NB4 (cell line): ENCODE measurements at regions not wholly inside any gene's neighbourhood (a gene's known extent, or its start where the extent isn't known, plus 50 kb on each side); places are given as distances from the start of the nearest gene placed in this dataset.
"Not testable (repeated sequence)": the region's sequence is repeated elsewhere in the genome, so short reads cannot be mapped to it uniquely, and the experiment has no call there.

Source experiments
- DNase-seq: peaks from one replicate; pipeline ENCODE4 v3.0.0; 2010; ENCODE audit warnings: low read depth
- H3K4me3 ChIP-seq: one replicate; pipeline ENCODE4 v1.5.1; 2011; ENCODE audit warnings: mild to moderate bottlenecking, low read depth, low read length, moderate library complexity
- MYC ChIP-seq: IDR thresholded peaks from 2 replicates; pipeline ENCODE4 v1.6.1; 2011; ENCODE audit warnings: low read depth, low read length
- POLR2A ChIP-seq: IDR thresholded peaks from 2 replicates; pipeline ENCODE4 v1.6.1; 2011; ENCODE audit warnings: mild to moderate bottlenecking; ENCODE audit not compliant: insufficient read length; ENCODE audit errors: extremely low read depth
- TF ChIP-seq, protein P1 (sequence below): IDR thresholded peaks from one replicate; pipeline ENCODE4 v1.5.1; 2012; ENCODE audit warnings: low read depth, low read length
- TF ChIP-seq, protein P2 (sequence below): IDR thresholded peaks from 2 replicates; pipeline ENCODE4 v1.6.1; 2011; ENCODE audit warnings: low read depth, low read length

DNA sequence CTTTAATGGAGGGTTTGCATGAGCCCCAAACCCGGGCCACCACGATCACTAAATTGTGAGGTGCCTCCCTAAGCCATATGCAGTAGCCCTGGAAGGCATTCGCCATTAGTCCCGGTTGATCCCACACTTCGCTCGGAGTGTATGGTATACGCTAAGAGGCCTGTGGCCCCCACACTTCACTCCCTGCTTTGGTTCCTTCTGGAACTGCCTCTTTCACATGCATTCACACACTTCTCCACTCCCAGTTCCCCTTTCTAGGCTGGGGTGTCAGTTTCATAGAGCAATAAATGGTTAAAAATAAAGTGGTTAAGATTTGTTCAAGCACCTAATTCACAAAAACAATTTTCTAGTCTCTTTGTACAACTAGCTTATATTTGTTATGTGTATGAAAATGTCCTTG, 212.1 kb upstream of the KCND2 start:
- no peak overlapping the region for H3K4me3 ChIP-seq
- peak; percentile 75 for DNase-seq
- TF ChIP-seq, protein P1, sequence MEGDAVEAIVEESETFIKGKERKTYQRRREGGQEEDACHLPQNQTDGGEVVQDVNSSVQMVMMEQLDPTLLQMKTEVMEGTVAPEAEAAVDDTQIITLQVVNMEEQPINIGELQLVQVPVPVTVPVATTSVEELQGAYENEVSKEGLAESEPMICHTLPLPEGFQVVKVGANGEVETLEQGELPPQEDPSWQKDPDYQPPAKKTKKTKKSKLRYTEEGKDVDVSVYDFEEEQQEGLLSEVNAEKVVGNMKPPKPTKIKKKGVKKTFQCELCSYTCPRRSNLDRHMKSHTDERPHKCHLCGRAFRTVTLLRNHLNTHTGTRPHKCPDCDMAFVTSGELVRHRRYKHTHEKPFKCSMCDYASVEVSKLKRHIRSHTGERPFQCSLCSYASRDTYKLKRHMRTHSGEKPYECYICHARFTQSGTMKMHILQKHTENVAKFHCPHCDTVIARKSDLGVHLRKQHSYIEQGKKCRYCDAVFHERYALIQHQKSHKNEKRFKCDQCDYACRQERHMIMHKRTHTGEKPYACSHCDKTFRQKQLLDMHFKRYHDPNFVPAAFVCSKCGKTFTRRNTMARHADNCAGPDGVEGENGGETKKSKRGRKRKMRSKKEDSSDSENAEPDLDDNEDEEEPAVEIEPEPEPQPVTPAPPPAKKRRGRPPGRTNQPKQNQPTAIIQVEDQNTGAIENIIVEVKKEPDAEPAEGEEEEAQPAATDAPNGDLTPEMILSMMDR: no peak
- TF ChIP-seq, protein P2, sequence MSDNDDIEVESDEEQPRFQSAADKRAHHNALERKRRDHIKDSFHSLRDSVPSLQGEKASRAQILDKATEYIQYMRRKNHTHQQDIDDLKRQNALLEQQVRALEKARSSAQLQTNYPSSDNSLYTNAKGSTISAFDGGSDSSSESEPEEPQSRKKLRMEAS: no peak
- no peak for TF ChIP-seq MYC
- TF ChIP-seq POLR2A: no peak

DNA sequence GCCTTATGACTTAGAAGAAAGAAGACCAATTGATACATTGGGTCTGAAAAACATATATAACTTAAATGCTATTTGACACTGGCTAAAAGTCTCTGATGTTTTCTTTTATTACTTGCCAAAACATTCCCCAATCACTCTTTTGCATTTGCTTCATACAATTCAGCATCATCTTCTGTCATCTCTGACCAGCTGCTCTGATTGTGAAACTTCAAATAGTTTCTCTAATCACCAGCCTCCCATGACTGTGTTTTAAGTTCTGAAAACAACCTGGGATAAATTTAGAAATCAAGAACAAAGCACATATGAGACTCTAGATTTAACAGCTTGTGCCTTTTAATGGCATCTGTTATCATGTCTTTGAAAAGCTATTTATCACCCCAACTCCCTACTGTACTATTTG, 208.4 kb upstream of the KCND2 start:
- TF ChIP-seq, protein P2: no peak
- TF ChIP-seq, protein P1: no peak
- TF ChIP-seq POLR2A (no peak), MYC (no peak)
- no peak for DNase-seq
- H3K4me3 ChIP-seq: no peak overlapping the region

DNA sequence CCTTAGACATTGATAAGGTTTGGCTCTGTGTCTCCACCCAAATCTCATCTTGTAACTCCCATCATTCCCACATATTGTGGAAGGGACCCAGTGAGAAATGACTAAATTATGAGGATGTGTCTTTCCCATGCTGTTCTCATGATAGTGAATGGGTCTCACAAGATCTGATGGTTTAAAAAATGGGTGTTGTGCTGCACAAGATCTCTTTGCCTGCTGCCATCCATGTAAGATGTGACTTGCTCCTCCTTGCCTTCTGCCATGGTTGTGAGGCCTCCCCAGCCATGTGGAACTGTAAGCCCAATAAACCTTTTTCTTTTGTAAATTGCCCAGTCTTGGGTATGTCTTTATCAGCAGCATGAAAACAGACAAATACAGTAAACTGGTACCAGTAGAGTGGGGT, 206.1 kb upstream of the KCND2 start:
- not testable (repeated sequence) for DNase-seq, H3K4me3 ChIP-seq

DNA sequence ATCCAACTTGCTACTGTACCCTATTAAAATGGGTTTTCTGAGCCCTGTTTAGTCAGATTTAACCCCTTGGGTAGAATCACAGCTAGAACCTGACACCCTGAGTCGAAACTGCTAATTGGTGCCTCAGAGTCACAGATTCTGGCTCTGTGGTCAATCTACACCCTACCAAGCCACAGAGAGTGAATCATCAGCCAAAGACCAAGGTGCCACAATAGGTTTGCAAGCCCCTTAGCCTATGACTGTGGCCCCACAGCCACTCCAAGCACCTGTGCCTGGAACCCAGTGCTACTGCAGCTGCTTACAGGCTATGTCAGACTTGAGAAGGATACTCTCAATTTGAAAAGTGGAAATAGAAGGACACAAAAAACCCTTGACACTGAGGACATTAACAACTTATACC, 202.8 kb upstream of the KCND2 start:
- H3K4me3 ChIP-seq: no peak overlapping the region
- no peak for DNase-seq
- TF ChIP-seq, protein P1: no peak
- TF ChIP-seq POLR2A (no peak), MYC (no peak)
- TF ChIP-seq, protein P2: no peak

DNA sequence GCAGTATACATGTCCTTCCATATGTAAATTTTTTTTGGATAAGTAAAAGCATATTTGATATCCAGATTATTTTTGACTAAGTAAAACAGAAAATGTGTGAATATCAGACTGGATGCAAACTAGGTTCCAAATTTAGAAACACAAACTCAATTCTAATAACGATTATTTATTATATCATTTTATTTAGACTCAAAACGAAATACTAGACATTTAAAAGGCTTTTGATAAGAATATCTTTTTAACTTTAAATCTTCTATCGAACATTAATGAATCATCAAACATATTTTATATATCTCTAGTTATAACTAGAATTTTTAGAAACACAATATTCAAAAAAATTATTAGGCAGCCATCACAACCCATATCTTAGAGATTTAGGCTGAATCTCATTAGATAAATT, 195.2 kb upstream of the KCND2 start:
- TF ChIP-seq MYC: no peak
- TF ChIP-seq, protein P2: no peak
- TF ChIP-seq, protein P1: no peak
- TF ChIP-seq POLR2A: no peak
- H3K4me3 ChIP-seq: no peak overlapping the region
- no peak for DNase-seq

DNA sequence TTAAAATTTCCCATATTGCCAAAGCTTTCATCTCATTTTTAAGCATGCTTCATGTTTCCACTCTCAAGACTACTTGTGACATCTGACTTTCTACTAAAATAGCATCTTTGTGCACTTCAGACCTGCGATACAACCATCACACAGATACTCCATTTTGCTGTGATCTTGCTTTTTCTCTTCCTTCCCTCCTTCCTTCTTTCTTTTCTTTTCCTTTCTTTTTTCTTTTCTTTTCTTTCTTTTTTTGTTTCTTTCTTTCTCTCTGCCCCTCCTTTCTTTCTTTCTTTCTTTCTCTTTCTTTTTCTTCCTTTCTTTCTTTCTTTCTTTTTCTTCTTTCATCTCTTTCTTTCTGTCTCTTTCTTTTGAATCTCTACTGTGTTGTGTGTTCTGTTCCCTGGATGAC, 194.0 kb upstream of the KCND2 start:
- no peak overlapping the region for H3K4me3 ChIP-seq
- no peak for TF ChIP-seq POLR2A
- TF ChIP-seq, protein P2: no peak
- TF ChIP-seq, protein P1: no peak
- no peak for TF ChIP-seq MYC
- no peak for DNase-seq
